ENCODE measurements at regions not wholly inside any gene's neighbourhood (a gene's known extent, or its start where the extent isn't known, plus 50 kb on each side); places are given as distances from the start of the nearest gene placed in this dataset.

DNA sequence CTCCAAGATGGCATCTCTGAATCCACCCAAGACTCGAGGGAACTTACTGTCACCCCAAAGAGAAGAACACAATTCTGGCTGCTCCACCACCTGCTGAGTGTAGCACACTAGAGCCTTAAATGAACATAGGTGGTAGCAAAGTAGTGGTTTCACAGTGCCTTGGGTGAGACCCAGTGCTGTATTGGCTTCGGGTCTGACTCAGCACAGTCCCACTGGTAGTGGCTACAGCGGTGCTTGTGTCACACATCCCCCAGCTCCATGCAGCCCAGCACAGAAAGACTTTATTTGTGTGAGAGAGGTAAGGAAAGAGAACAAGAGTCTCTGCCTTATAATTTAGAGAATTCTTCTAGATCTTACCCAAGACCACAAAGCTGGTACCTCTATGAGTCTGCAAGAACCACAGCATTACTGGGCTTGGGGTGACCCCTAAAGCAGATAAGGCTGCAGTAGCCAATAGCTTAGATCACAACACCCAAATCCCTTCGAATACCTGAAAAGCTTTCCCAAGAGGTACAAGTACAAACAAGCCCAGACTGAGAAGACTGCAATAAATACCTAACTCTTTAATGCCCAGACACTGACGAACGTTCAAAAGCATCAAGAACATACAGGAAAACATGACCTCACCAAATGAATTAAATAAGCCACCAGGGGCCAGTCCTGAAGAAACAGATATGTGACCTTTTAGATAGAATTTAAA lies 83.3 kb upstream of the SLC38A4 start:
- TF ChIP-seq POLR2A (IDR thresholded peaks at IDR 0.05), result no peak
- no peak for TF ChIP-seq POLR2AphosphoS5 (IDR thresholded peaks at IDR 0.05)
- TF ChIP-seq, protein P1, sequence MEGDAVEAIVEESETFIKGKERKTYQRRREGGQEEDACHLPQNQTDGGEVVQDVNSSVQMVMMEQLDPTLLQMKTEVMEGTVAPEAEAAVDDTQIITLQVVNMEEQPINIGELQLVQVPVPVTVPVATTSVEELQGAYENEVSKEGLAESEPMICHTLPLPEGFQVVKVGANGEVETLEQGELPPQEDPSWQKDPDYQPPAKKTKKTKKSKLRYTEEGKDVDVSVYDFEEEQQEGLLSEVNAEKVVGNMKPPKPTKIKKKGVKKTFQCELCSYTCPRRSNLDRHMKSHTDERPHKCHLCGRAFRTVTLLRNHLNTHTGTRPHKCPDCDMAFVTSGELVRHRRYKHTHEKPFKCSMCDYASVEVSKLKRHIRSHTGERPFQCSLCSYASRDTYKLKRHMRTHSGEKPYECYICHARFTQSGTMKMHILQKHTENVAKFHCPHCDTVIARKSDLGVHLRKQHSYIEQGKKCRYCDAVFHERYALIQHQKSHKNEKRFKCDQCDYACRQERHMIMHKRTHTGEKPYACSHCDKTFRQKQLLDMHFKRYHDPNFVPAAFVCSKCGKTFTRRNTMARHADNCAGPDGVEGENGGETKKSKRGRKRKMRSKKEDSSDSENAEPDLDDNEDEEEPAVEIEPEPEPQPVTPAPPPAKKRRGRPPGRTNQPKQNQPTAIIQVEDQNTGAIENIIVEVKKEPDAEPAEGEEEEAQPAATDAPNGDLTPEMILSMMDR (IDR thresholded peaks at IDR 0.05), result no peak
- TF ChIP-seq EP300 (IDR thresholded peaks at IDR 0.05), result no peak
- no peak for DNase-seq
- peaks cover 0 to 11% (median 0%) of the 10 kb centered on the region in 4 donors for H3K9me3 ChIP-seq
- no peak overlapping the region for H3K4me3 ChIP-seq
- H3K4me1 ChIP-seq, result no peaks in the 10 kb centered on the region
- H3K36me3 ChIP-seq, result no peaks in the 10 kb centered on the region
- 61 to 74% (median 66%) methylated on average over 6 of the region's 6 CpGs for WGBS, 5 donors
- H3K27me3 ChIP-seq, result no peaks in the 10 kb centered on the region
- intact Hi-C loops (cut with DNase I; ENCODE audit: low total_unique reads), result no loop called here
- H3K27ac ChIP-seq, result no peak overlapping the region

DNA sequence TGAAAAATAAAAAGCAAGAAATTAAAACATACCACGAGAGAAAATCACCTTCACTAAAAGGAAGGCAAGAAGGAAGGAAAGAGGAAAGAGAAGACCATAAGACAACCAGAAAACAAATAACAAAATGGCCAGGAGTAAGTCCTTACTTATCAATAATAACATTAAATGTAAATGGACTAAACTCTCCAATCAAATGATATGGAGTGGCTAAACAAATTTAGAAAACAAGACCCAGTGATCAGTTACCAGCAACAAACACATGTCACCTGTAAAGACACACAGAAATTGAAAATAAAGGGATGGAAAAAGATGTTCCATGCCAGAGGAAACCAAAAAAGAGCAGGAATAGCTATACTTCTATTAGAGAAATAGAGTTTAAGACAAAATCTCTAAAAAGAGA lies 85.0 kb upstream of the SLC38A4 start:
- WGBS, 5 donors, result 81 to 96% (median 85%) methylated on average over 1 of the region's 1 CpG
- no peak for DNase-seq
- Histone ChIP-seq H3K9me3 (peaks cover 0 to 11% (median 0%) of the 10 kb centered on the region in 4 donors), H3K4me3 (no peak overlapping the region), H3K4me1 (no peaks in the 10 kb centered on the region), H3K27me3 (no peaks in the 10 kb centered on the region), H3K36me3 (no peaks in the 10 kb centered on the region), H3K27ac (no peak overlapping the region)
- intact Hi-C loops (cut with DNase I; ENCODE audit: low total_unique reads), result no loop called here
- TF ChIP-seq POLR2A (IDR thresholded peaks at IDR 0.05) (no peak), POLR2AphosphoS5 (IDR thresholded peaks at IDR 0.05) (no peak), EP300 (IDR thresholded peaks at IDR 0.05) (no peak)
- TF ChIP-seq, protein P1 (IDR thresholded peaks at IDR 0.05), result no peak

DNA sequence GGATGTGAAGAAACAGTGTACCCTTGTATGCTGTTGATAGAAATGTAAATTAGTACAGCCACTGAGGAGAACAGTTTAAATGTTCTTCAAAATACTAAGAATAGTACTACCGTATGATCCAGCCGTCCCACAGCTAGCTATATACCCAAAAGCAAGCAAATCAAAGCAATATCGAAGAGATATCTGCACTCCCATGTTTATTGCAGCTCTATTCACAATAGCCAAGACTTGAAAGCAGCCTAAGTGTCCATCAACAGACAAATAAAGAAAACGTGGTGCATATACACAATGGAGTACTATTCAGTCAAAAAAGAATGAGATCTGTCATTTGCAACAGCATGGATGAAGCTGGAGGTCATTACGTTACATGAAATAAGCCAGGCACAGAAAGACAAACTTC lies 88.5 kb upstream of the SLC38A4 start:
- Histone ChIP-seq H3K9me3 (peaks cover 0 to 4% (median 0%) of the 10 kb centered on the region in 4 donors), H3K27ac (no peak overlapping the region), H3K4me3 (no peak overlapping the region), H3K27me3 (no peaks in the 10 kb centered on the region), H3K36me3 (no peaks in the 10 kb centered on the region), H3K4me1 (no peaks in the 10 kb centered on the region)
- TF ChIP-seq POLR2A (IDR thresholded peaks at IDR 0.05) (no peak), EP300 (IDR thresholded peaks at IDR 0.05) (no peak), POLR2AphosphoS5 (IDR thresholded peaks at IDR 0.05) (no peak)
- TF ChIP-seq, protein P1 (IDR thresholded peaks at IDR 0.05), result no peak
- no peak for DNase-seq
- WGBS, 5 donors, result 75 to 83% (median 81%) methylated on average over 5 of the region's 5 CpGs
- intact Hi-C loops (cut with DNase I; ENCODE audit: low total_unique reads), result no loop called here

DNA sequence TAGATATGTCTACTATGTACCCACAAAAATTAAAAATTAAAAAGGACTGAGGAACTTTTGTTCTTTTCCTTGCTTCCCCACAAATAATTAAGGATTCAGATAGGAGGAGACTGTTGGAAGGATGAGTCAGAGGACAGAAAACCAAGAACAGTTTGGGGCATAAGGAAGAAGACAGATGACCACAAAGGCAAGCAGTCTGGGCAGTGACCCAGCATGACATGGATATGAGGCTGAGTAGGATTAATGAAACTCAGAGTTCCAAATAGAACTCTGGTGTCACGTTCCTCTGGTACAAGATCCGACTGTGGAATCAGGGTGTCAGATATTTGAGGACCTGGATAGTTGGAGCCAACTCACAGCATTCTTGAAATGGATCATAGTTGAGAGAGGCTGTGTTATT lies 89.3 kb upstream of the SLC38A4 start:
- no peaks in the 10 kb centered on the region for H3K27me3 ChIP-seq
- TF ChIP-seq EP300 (IDR thresholded peaks at IDR 0.05), result no peak
- peak in 1 of 3 donors; percentile 18 for TF ChIP-seq POLR2AphosphoS5 (IDR thresholded peaks at IDR 0.05)
- 37 to 72% (median 68%) methylated on average over 2 of the region's 2 CpGs for WGBS, 5 donors
- H3K27ac ChIP-seq, result no peak overlapping the region
- peak in 1 of 2 donors; percentile 38 for DNase-seq
- peaks cover 0 to 4% (median 0%) of the 10 kb centered on the region in 4 donors for H3K9me3 ChIP-seq
- no peaks in the 10 kb centered on the region for H3K4me1 ChIP-seq
- intact Hi-C loops (cut with DNase I; ENCODE audit: low total_unique reads), result no loop called here
- no peaks in the 10 kb centered on the region for H3K36me3 ChIP-seq
- H3K4me3 ChIP-seq, result no peak overlapping the region

DNA sequence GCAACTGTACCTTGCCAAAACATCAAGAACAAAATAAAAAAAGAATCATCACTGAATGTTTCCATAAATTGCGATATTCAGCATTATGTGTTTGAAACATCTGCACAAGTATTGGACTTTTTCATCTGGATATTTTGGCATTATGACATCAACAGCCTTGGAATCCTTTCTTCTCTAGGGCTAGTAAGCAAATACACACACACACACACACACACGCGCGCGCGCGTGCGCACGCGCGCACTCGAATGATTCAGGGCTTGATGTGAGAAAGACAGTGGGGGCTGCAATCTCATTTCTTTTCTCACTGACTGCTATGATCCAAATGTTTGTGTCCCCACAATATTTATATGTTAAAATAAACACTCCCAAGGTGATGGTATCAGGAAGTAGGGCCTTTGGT lies 90.0 kb upstream of the SLC38A4 start:
- H3K4me1 ChIP-seq, result peaks cover 0 to under 1% (median 0%) of the 10 kb centered on the region in 4 donors
- no peaks in the 10 kb centered on the region for H3K27me3 ChIP-seq
- WGBS, 5 donors, result 60 to 87% (median 79%) methylated on average over 10 to 12 of the region's 12 CpGs
- H3K27ac ChIP-seq, result no peak overlapping the region
- peaks cover 0 to 4% (median 0%) of the 10 kb centered on the region in 4 donors for H3K9me3 ChIP-seq
- no peak for TF ChIP-seq POLR2AphosphoS5 (IDR thresholded peaks at IDR 0.05)
- no peaks in the 10 kb centered on the region for H3K36me3 ChIP-seq
- H3K4me3 ChIP-seq, result no peak overlapping the region
- DNase-seq, result peak in 1 of 2 donors; percentile 39
- intact Hi-C loops (cut with DNase I; ENCODE audit: low total_unique reads), result loop anchor here (2.0 kb wide), 1 partner anchor 19 kb away; no protein-coding TSS in a partner anchor

Measured in stomach (tissue), 8 donors.